GM18508 (cell line): ENCODE measurements at regions not wholly inside any gene's neighbourhood (a gene's known extent, or its start where the extent isn't known, plus 50 kb on each side); places are given as distances from the start of the nearest gene placed in this dataset.
"Not testable (repeated sequence)": the region's sequence is repeated elsewhere in the genome, so short reads cannot be mapped to it uniquely, and the experiment has no call there.

ENCODE experiments used
- ATAC-seq: cut with Tn5 transposase; IDR thresholded peaks from one replicate; pipeline ENCODE4 v1.9.1; 2021; ENCODE audit warnings: moderate number of reproducible peaks; ENCODE audit not compliant: insufficient read depth, unreplicated experiment

GRCh38 chr4:29375716-29376115 is 1344.5 kb upstream of the PCDH7 start:
- ATAC-seq, result no peak

- ATAC-seq, result not testable (repeated sequence)
Measured at GRCh38 chr4:29378237-29378636, 1341.9 kb upstream of the PCDH7 start.

DNA sequence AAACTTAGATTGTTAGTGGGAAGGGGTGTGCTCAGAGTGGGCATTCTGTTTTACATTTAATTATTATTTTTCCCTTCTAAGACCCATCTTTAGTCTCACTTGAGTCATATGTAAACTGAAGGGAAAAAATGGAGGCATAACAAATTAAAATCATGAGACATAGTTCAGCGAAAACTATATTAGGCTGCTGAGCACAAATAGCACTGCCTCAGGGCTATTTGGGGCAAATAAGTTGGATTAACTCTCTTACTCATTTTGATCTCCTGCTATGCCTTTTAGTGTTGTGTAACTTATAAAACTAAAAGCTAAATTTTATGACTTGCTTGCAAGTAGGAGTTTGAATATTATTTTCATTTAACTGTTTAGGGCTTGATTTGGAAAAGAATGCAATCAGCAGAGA is 1329.2 kb upstream of the PCDH7 start:
- no peak for ATAC-seq

DNA sequence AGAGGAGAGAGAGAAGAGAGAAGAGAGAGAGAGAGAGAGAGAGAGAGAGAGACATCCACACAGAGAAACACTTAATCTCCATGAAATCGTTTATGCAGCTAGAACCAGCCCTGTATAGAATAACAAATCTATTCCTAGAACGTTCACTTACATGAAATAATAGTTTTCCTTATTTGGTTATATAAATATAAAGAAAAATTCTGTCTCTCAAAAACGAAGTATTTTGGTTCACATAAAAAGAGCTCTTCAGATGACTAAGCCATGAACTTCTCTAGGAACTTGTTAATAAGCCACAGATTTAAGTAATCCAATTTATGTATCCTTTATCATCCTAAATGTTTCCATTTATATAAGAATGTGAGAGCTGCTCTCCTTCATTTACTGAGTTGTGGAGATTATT is 1315.1 kb upstream of the PCDH7 start:
- ATAC-seq, result no peak

- ATAC-seq, result no peak
Measured at GRCh38 chr4:29415771-29416170, 1304.4 kb upstream of the PCDH7 start.

- no peak for ATAC-seq
Measured at GRCh38 chr4:29423836-29424721, 1296.1 kb upstream of the PCDH7 start.

DNA sequence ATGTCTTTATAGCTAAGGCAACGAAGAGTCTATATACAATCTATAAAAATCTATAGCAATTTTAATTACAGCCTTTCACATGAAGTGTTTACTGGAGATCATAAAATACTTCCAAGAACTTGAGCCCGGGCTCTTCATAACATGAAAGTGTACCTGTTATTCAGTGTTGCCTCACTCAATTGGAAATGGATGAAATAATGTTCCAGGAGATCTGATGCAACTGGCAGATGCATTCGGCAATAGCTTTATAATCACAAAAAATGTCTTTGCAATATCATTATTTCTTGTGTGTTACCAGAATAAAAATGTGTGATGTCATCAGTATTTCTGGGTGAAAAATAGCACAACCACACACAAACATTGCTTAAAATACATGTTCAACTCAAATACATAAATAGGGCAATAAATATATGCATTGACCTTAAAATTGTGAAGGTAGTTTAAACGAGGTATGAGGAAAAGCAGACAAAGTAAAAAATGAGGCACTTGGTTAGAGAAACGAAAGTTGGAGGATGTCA is 1266.8 kb upstream of the PCDH7 start:
- ATAC-seq, result no peak

GRCh38 chr4:29459926-29460325 is 1260.2 kb upstream of the PCDH7 start:
- no peak for ATAC-seq

GRCh38 chr4:29467044-29467717 is 1253.0 kb upstream of the PCDH7 start:
- no peak for ATAC-seq
